Right lobe of liver (tissue), 4 donors: ENCODE measurements at regions not wholly inside any gene's neighbourhood (a gene's known extent, or its start where the extent isn't known, plus 50 kb on each side); places are given as distances from the start of the nearest gene placed in this dataset.

Source experiments
- POLR2A ChIP-seq: fragments of 450-650 bp; IDR thresholded peaks from one replicate; pipeline ENCODE4 v1.6.1; 2017; ENCODE audit warnings: antibody characterized with exemption, mild to moderate bottlenecking
- TF ChIP-seq, protein P1 (sequence below), 4 donors: fragments of 200-600 bp in 3 of 4; fragments of 450-650 bp in 1 of 4; IDR thresholded peaks; one replicate each; pipeline versions ENCODE4 v1.5.1 to v1.8.0; 2016 to 2022; ENCODE audit warnings: antibody characterized with exemption in 4 of 4, mild to moderate bottlenecking in 2 of 4
- donor health status: DM: no; HTN: no; CAD: no.
- donor health status: DM: no; HTN: no; CAD: no.
- donor health status: DM: no; HTN: yes; CAD: no.

DNA sequence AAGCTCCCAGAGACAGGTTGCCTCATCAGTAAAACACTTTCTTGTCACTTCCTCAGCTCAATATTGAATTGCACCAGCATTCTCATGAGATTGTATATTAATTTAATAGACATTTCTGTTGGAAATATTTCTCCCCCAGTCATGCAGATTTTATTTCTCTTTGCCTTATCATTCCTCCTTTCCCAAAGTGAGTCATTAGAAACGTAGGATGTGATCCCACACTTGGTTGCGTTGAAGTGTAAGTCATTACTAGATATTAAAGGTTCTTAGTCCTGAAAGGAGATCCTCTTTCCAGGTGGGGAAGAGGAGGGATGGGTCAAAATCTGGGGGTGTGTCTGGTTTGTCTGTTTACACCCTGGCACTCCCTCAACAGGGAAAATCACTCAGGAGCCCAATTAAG, 438.2 kb downstream of the SLC4A3 start:
- TF ChIP-seq, protein P1, sequence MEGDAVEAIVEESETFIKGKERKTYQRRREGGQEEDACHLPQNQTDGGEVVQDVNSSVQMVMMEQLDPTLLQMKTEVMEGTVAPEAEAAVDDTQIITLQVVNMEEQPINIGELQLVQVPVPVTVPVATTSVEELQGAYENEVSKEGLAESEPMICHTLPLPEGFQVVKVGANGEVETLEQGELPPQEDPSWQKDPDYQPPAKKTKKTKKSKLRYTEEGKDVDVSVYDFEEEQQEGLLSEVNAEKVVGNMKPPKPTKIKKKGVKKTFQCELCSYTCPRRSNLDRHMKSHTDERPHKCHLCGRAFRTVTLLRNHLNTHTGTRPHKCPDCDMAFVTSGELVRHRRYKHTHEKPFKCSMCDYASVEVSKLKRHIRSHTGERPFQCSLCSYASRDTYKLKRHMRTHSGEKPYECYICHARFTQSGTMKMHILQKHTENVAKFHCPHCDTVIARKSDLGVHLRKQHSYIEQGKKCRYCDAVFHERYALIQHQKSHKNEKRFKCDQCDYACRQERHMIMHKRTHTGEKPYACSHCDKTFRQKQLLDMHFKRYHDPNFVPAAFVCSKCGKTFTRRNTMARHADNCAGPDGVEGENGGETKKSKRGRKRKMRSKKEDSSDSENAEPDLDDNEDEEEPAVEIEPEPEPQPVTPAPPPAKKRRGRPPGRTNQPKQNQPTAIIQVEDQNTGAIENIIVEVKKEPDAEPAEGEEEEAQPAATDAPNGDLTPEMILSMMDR (IDR thresholded peaks at IDR 0.05): no peak
- TF ChIP-seq POLR2A: no peak
